Testis (tissue), 2 donors: ENCODE measurements at regions not wholly inside any gene's neighbourhood (a gene's known extent, or its start where the extent isn't known, plus 50 kb on each side); places are given as distances from the start of the nearest gene placed in this dataset.

ENCODE experiments used
- POLR2A ChIP-seq: fragments of 450-650 bp; IDR thresholded peaks from one replicate; pipeline ENCODE4 v1.6.1; 2017; ENCODE audit warnings: antibody characterized with exemption, mild to moderate bottlenecking, moderate library complexity
- TF ChIP-seq, protein P1 (sequence below), 3 experiments: fragments of 450-650 bp in 2 of 3; fragments of 200-600 bp in 1 of 3; sonication (generic) in 1 of 3; IDR thresholded peaks; one replicate each; pipeline ENCODE4 v1.5.1; 2016 to 2019; ENCODE audit warnings: antibody characterized with exemption in 3 of 3, mild to moderate bottlenecking in 2 of 3, moderate library complexity in 1 of 3

DNA sequence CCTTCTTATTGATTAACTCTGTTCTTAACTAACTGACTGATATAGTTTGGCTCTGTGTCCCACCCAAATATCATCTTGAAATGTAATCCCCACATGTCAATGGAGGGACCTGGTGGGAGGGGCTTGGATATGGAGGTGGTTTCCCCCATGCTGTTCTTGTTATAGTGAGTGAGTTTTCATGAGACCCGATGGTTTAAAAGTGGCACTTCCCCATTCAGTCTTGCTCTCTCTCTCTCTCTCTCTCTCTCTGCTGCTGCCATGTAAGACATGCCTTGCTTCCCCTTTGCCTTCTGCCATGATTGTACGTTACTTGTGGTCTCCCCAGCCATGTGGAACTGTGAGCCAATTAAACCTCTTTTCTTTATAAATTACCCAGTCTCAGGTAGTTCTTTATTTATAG is 81.8 kb upstream of the SPACA1 start:
- TF ChIP-seq POLR2A, result no peak
- TF ChIP-seq, protein P1, sequence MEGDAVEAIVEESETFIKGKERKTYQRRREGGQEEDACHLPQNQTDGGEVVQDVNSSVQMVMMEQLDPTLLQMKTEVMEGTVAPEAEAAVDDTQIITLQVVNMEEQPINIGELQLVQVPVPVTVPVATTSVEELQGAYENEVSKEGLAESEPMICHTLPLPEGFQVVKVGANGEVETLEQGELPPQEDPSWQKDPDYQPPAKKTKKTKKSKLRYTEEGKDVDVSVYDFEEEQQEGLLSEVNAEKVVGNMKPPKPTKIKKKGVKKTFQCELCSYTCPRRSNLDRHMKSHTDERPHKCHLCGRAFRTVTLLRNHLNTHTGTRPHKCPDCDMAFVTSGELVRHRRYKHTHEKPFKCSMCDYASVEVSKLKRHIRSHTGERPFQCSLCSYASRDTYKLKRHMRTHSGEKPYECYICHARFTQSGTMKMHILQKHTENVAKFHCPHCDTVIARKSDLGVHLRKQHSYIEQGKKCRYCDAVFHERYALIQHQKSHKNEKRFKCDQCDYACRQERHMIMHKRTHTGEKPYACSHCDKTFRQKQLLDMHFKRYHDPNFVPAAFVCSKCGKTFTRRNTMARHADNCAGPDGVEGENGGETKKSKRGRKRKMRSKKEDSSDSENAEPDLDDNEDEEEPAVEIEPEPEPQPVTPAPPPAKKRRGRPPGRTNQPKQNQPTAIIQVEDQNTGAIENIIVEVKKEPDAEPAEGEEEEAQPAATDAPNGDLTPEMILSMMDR (IDR thresholded peaks at IDR 0.05), result no peak
